H1 (cell line): ENCODE measurements at regions not wholly inside any gene's neighbourhood (a gene's known extent, or its start where the extent isn't known, plus 50 kb on each side); places are given as distances from the start of the nearest gene placed in this dataset.

Experiments
- BACH1 ChIP-seq: IDR thresholded peaks from 2 replicates; pipeline ENCODE4 v1.6.1; 2012; ENCODE audit warnings: low read length, improper control_type of control experiment
- CBX5 ChIP-seq: fragments of 300-800, 300-1000 bp; sonication (generic); IDR thresholded peaks from 2 replicates; pipeline ENCODE4 v1.7.1; 2016; ENCODE audit warnings: antibody characterized with exemption, low read length, low read depth
- CTCF ChIP-seq, 3 experiments: IDR thresholded peaks; 1 replicate in 2 of 3; 2 replicates in 1 of 3; pipeline versions ENCODE4 v1.5.1 to v1.6.1; 2011; ENCODE audit warnings: low read length in 3 of 3, mild to moderate bottlenecking in 3 of 3, inconsistent platforms in 2 of 3, low read depth in 1 of 3, moderate library complexity in 1 of 3; ENCODE audit not compliant: insufficient read depth in 1 of 3; ENCODE audit errors: control extremely low read depth in 1 of 3
- EZH2 ChIP-seq: fragments of 200-600 bp; sonication (generic); IDR thresholded peaks from 2 replicates; pipeline ENCODE4 v1.7.1; 2012; ENCODE audit warnings: low read depth, mild to moderate bottlenecking, moderate library complexity, low read length, inconsistent platforms; ENCODE audit not compliant: severe bottlenecking
- HDAC2 ChIP-seq, 2 experiments: fragments of 300-600 bp in 1 of 2; sonication (generic) in 1 of 2; IDR thresholded peaks; 2 replicates each; pipeline ENCODE4 v1.6.1; 2011 to 2012; ENCODE audit warnings: low read depth in 2 of 2, low read length in 2 of 2, mild to moderate bottlenecking in 2 of 2, moderate library complexity in 2 of 2, borderline replicate concordance in 1 of 2, inconsistent platforms in 1 of 2
- NRF1 ChIP-seq: IDR thresholded peaks from 2 replicates; pipeline ENCODE4 v1.6.1; 2011; ENCODE audit warnings: mild to moderate bottlenecking, low read depth, low read length, improper control_type of control experiment
- POLR2A ChIP-seq, 2 experiments: IDR thresholded peaks; 1 replicate in 1 of 2; 2 replicates in 1 of 2; pipeline ENCODE4 v1.6.1; 2011; ENCODE audit warnings: low read depth in 2 of 2, low read length in 2 of 2, mild to moderate bottlenecking in 2 of 2; ENCODE audit errors: control extremely low read depth in 1 of 2
- POLR2AphosphoS5 ChIP-seq: IDR thresholded peaks from 2 replicates; pipeline ENCODE4 v1.6.1; 2011; ENCODE audit warnings: low read depth, low read length
- RNF2 ChIP-seq: fragments of 200-900, 300-1000 bp; sonication (generic); IDR thresholded peaks from 2 replicates; pipeline ENCODE4 v1.7.1; 2016; ENCODE audit warnings: borderline replicate concordance, low read depth, mild to moderate bottlenecking, antibody characterized with exemption, low read length; ENCODE audit not compliant: poor library complexity, severe bottlenecking; ENCODE audit errors: missing control alignments
- SP1 ChIP-seq: IDR thresholded peaks from 2 replicates; pipeline ENCODE4 v1.6.1; 2011; ENCODE audit warnings: low read depth, low read length
- ZNF274 ChIP-seq: IDR thresholded peaks from 2 replicates; pipeline ENCODE4 v1.7.0; 2012; ENCODE audit warnings: low read length, borderline replicate concordance; ENCODE audit errors: extremely low read depth
- TF ChIP-seq, protein P1 (sequence below): IDR thresholded peaks from 2 replicates; pipeline ENCODE4 v1.6.1; 2011; ENCODE audit warnings: low read depth, mild to moderate bottlenecking, low read length; ENCODE audit not compliant: insufficient read depth
- TF ChIP-seq, protein P2 (sequence below): IDR thresholded peaks from 2 replicates; pipeline ENCODE4 v1.6.1; 2011; ENCODE audit warnings: low read length, improper control_type of control experiment

GRCh38 chr4:177737387-177737940 is 295.2 kb upstream of the AGA start:
- TF ChIP-seq, protein P1, sequence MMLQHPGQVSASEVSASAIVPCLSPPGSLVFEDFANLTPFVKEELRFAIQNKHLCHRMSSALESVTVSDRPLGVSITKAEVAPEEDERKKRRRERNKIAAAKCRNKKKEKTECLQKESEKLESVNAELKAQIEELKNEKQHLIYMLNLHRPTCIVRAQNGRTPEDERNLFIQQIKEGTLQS, result no peak
- TF ChIP-seq CBX5 (no peak), NRF1 (no peak), BACH1 (no peak), ZNF274 (no peak), POLR2AphosphoS5 (no peak), CTCF (IDR thresholded peaks at IDR 0.05; ENCODE audit: control extremely low read depth in 1 of 3, insufficient read depth in 1 of 3, low read depth in 1 of 3, low read length in 3 of 3) (no peak), POLR2A (IDR thresholded peaks at IDR 0.05; ENCODE audit: control extremely low read depth in 1 of 2, low read depth in 2 of 2, low read length in 2 of 2) (no peak), SP1 (no peak), RNF2 (no peak), HDAC2 (IDR thresholded peaks at IDR 0.05; ENCODE audit: borderline replicate concordance in 1 of 2, low read depth in 2 of 2, low read length in 2 of 2) (no peak), EZH2 (no peak)
- TF ChIP-seq, protein P2, sequence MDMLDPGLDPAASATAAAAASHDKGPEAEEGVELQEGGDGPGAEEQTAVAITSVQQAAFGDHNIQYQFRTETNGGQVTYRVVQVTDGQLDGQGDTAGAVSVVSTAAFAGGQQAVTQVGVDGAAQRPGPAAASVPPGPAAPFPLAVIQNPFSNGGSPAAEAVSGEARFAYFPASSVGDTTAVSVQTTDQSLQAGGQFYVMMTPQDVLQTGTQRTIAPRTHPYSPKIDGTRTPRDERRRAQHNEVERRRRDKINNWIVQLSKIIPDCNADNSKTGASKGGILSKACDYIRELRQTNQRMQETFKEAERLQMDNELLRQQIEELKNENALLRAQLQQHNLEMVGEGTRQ, result no peak
